ENCODE measurements at regions not wholly inside any gene's neighbourhood (a gene's known extent, or its start where the extent isn't known, plus 50 kb on each side); places are given as distances from the start of the nearest gene placed in this dataset.

DNA sequence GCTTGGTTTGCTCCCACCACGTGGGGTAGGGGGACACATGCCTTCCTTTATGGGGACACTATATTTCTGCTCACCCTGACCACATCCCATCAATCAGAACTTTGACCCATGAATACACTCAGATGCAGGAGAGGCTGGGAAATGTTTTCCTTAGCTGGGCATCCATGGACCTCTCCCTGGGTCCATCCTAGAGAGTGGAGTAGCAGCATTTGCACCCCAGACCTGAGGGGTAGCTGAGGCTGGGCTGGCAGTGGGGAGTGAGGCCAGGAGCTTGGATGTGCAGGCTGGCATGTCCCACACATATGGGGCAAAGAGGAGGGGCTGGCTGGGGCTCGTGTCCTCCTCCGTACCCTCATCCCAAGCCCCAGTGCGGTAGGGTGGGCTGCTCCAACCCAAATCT, 152.8 kb downstream of the TM9SF2 start:
- no peak for TF ChIP-seq CTCF (IDR thresholded peaks at IDR 0.05; ENCODE audit: low read depth, low read length)
- TF ChIP-seq POLR2A (IDR thresholded peaks at IDR 0.05; ENCODE audit: extremely low read depth, insufficient read length): no peak
- TF ChIP-seq, protein P1, sequence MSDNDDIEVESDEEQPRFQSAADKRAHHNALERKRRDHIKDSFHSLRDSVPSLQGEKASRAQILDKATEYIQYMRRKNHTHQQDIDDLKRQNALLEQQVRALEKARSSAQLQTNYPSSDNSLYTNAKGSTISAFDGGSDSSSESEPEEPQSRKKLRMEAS (IDR thresholded peaks at IDR 0.05; ENCODE audit: low read depth, low read length): no peak
- no peak for TF ChIP-seq MYC (IDR thresholded peaks at IDR 0.05; ENCODE audit: low read depth, low read length)
- no peak overlapping the region for H3K4me3 ChIP-seq (ENCODE audit: low read depth, low read length)
- no peak for DNase-seq (ENCODE audit: low read depth)

- DNase-seq (ENCODE audit: low read depth): no peak
- no peak overlapping the region for H3K4me3 ChIP-seq (ENCODE audit: low read depth, low read length)
Observed at GRCh38 chr13:99653526-99653925, 152.3 kb downstream of the TM9SF2 start.

DNA sequence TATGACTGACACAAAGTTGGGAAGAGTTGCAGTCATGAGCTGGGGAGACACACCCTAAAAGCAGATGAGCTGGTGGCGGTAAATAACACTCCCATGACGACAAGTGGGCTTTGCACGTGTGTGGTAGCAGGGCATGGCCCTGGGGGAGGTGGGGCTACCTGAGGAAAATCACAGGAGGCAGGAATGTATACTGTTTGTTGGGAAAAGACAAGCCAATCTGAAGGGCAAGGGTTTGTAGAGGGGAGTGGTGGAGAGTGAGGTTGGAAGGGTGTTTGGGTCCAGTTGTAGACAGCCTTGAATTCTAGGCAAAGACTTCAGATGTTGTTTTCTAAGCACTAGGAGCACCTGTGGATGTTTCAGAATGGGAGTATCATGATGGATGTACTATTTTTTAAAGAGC, 151.6 kb downstream of the TM9SF2 start:
- DNase-seq (ENCODE audit: low read depth): no peak
- no peak overlapping the region for H3K4me3 ChIP-seq (ENCODE audit: low read depth, low read length)
- no peak for TF ChIP-seq MYC (IDR thresholded peaks at IDR 0.05; ENCODE audit: low read depth, low read length)
- TF ChIP-seq, protein P1 (IDR thresholded peaks at IDR 0.05; ENCODE audit: low read depth, low read length): no peak
- no peak for TF ChIP-seq POLR2A (IDR thresholded peaks at IDR 0.05; ENCODE audit: extremely low read depth, insufficient read length)
- TF ChIP-seq CTCF (IDR thresholded peaks at IDR 0.05; ENCODE audit: low read depth, low read length): no peak

More at GRCh38 chr13:99653526-99653925, 152.3 kb downstream of the TM9SF2 start:
- TF ChIP-seq MYC (IDR thresholded peaks at IDR 0.05; ENCODE audit: low read depth, low read length): no peak
- TF ChIP-seq CTCF (IDR thresholded peaks at IDR 0.05; ENCODE audit: low read depth, low read length): no peak
- no peak for TF ChIP-seq POLR2A (IDR thresholded peaks at IDR 0.05; ENCODE audit: extremely low read depth, insufficient read length)
- TF ChIP-seq, protein P1 (IDR thresholded peaks at IDR 0.05; ENCODE audit: low read depth, low read length): no peak

GRCh38 chr13:99652141-99652540, 150.9 kb downstream of the TM9SF2 start:
- no peak for TF ChIP-seq CTCF (IDR thresholded peaks at IDR 0.05; ENCODE audit: low read depth, low read length)
- no peak for TF ChIP-seq POLR2A (IDR thresholded peaks at IDR 0.05; ENCODE audit: extremely low read depth, insufficient read length)
- TF ChIP-seq MYC (IDR thresholded peaks at IDR 0.05; ENCODE audit: low read depth, low read length): no peak
- TF ChIP-seq, protein P1 (IDR thresholded peaks at IDR 0.05; ENCODE audit: low read depth, low read length): no peak
- DNase-seq (ENCODE audit: low read depth): no peak
- H3K4me3 ChIP-seq (ENCODE audit: low read depth, low read length): no peak overlapping the region

- DNase-seq (ENCODE audit: low read depth): no peak
- no peak for TF ChIP-seq MYC (IDR thresholded peaks at IDR 0.05; ENCODE audit: low read depth, low read length)
- TF ChIP-seq, protein P1 (IDR thresholded peaks at IDR 0.05; ENCODE audit: low read depth, low read length): no peak
- TF ChIP-seq POLR2A (IDR thresholded peaks at IDR 0.05; ENCODE audit: extremely low read depth, insufficient read length): no peak
- no peak for TF ChIP-seq CTCF (IDR thresholded peaks at IDR 0.05; ENCODE audit: low read depth, low read length)
- H3K4me3 ChIP-seq (ENCODE audit: low read depth, low read length): no peak overlapping the region
Observed at GRCh38 chr13:99651016-99651415, 149.7 kb downstream of the TM9SF2 start.

DNA sequence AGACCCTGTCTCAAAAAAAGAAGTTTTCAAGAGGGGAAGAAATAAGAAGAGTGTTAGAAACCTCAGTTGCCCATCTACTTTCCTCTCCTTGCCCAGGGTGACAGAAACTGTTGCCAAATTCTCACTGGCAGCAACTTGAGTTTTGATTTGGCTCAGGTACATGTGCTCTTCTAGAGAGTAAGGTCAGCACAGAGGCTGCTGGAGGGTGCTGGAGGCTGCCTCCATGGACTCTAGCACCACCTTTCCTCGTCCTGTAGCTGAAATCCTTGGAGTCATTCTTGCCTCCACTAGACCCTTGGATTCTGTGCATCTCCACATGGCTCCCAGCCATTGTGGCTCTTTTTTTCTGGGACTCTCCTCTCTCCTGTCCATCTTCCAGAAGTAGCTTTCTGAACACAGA, 149.1 kb downstream of the TM9SF2 start:
- no peak overlapping the region for H3K4me3 ChIP-seq (ENCODE audit: low read depth, low read length)
- TF ChIP-seq, protein P1 (IDR thresholded peaks at IDR 0.05; ENCODE audit: low read depth, low read length): no peak
- TF ChIP-seq POLR2A (IDR thresholded peaks at IDR 0.05; ENCODE audit: extremely low read depth, insufficient read length) (no peak), MYC (IDR thresholded peaks at IDR 0.05; ENCODE audit: low read depth, low read length) (no peak), CTCF (IDR thresholded peaks at IDR 0.05; ENCODE audit: low read depth, low read length) (no peak)
- no peak for DNase-seq (ENCODE audit: low read depth)
